ENCODE measurements at regions not wholly inside any gene's neighbourhood (a gene's known extent, or its start where the extent isn't known, plus 50 kb on each side); places are given as distances from the start of the nearest gene placed in this dataset.

DNA sequence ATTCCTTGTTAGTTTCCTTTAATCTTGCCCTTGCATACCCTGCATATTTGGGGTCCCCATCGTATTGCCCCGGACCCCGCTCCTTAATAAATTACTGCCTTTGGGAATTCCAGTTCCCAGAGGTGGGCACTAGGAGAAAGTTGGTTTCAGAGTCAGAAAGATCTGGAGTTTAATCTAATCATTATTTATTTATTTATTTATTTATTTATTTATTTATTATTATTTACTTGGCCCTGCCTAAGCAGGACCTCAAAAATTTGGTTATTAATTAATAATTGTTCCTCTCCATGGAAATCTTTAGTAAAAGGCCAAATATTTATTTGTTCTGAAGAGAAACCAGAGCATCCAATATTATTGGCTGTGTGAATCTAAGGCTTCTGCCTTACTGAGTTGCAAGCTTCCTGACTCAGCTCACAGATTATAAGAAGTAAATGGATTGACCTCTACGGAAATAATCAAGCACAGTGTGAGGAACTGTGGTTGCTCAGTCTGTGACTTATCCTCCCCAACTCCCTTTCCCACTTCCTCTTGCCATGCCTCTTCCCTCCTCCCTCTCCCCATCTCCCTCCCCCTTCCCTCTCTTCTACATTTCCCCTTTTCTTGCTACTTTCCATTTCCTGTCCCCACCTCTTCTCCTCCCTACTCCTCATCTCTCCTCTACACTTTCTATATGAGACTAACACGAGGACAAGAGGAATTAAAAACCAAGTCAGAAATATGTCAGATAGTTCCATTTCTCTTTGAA, 61.5 kb upstream of the AP1S2 start:
- DNase-seq (ENCODE audit: low read depth, low spot score) = no peak

- no peak for DNase-seq (ENCODE audit: low read depth, low spot score)
These were observed 59.9 kb upstream of the AP1S2 start for GRCh38 chrX:15914486-15914885.

- DNase-seq (ENCODE audit: low read depth, low spot score) = no peak
These were observed 58.5 kb upstream of the AP1S2 start for GRCh38 chrX:15913146-15913545.

GRCh38 chrX:15911734-15912550, 57.3 kb upstream of the AP1S2 start:
- DNase-seq (ENCODE audit: low read depth, low spot score) = no peak

DNA sequence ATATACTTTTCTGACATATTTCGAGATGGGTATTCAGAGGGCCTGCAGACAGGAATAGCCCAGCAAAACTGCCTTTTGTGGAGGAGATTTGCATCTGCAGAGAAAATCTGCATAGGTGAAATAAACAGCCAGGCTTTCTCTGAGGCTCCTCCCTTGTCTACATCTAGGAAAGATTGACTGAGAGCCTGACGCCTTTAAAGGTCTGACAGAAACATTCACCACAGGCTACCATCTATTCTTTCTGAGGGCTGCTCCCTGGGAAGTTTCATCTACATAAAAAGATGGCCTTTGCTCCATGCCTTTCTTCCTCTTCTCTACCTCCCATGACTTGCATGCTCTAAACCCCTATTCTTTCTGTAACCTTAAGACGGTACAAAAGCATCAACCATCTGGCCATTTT, 55.0 kb upstream of the AP1S2 start:
- DNase-seq (ENCODE audit: low read depth, low spot score) = no peak

DNA sequence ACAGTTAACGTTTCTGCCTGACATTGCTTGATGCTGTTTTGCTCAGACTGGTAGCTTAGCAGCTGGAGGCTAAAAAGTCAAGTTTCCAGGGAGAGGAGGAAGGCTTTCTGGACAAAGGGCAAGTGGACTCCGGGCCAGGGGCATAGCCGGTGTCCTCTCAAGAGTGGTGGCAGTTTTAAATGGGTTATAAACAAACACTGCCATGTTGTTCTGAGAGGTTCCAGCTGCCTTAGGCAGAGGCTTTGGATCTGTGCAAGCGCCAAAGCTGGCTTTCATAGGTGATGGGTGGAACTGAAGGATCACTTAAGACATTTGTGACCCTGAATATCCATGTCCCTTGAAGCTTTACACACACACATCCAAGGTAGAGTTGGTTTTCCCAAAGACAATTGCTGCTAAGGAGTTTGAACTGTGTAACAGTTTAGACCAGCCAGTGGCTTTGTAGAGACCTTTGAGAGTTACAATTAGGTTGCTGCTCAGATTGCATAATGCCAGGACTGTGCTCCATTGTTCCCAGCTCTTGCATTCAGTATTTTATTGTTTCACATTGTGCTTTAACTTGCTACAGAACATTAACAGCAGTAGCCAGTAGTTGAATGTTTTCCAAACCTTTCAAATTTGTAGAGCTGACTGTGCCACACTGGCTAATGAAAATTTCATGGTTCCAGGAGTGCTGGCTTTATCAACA, 54.1 kb upstream of the AP1S2 start:
- no peak for DNase-seq (ENCODE audit: low read depth, low spot score)

GRCh38 chrX:15906041-15906943, 51.7 kb upstream of the AP1S2 start:
- DNase-seq (ENCODE audit: low read depth, low spot score) = no peak
